DOHH2 (cell line): ENCODE measurements at regions not wholly inside any gene's neighbourhood (a gene's known extent, or its start where the extent isn't known, plus 50 kb on each side); places are given as distances from the start of the nearest gene placed in this dataset.

ENCODE experiments used
- H3F3A ChIP-seq: fragments of 200-600 bp; sonication (generic), shearing (Covaris generic); 2 replicates; pipeline ENCODE4 v1.6.0; 2016; ENCODE audit warnings: antibody characterized with exemption, mild to moderate bottlenecking; ENCODE audit not compliant: control insufficient read depth, insufficient read depth
- H3K27ac ChIP-seq: fragments of 200-600 bp; sonication (generic); 2 replicates; pipeline ENCODE4 v1.5.1; 2014; ENCODE audit warnings: low read depth, mild to moderate bottlenecking, low read length, moderate library complexity
- H3K27me3 ChIP-seq: fragments of 200-600 bp; sonication (generic); 2 replicates; pipeline ENCODE4 v1.6.1; 2014; ENCODE audit warnings: mild to moderate bottlenecking, low read length, mixed read lengths; ENCODE audit not compliant: control insufficient read depth
- H3K36me3 ChIP-seq: fragments of 200-600 bp; sonication (generic); 2 replicates; pipeline ENCODE4 v1.6.1; 2014; ENCODE audit warnings: mild to moderate bottlenecking, low read length, moderate library complexity, mixed read lengths; ENCODE audit not compliant: control insufficient read depth
- H3K4me1 ChIP-seq: fragments of 200-600 bp; sonication (generic); 2 replicates; pipeline ENCODE4 v1.6.1; 2014; ENCODE audit warnings: mild to moderate bottlenecking, low read length, mixed read lengths; ENCODE audit not compliant: control insufficient read depth
- H3K4me2 ChIP-seq: fragments of 200-600 bp; sonication (generic); 2 replicates; pipeline ENCODE4 v1.6.0; 2014; ENCODE audit warnings: mild to moderate bottlenecking, low read length, moderate library complexity
- H3K4me3 ChIP-seq: fragments of 200-600 bp; sonication (generic); 2 replicates; pipeline ENCODE4 v1.5.1; 2014; ENCODE audit warnings: mild to moderate bottlenecking, low read length, mixed read lengths
- H3K79me2 ChIP-seq: fragments of 200-600 bp; sonication (generic); 2 replicates; pipeline ENCODE4 v1.6.1; 2014; ENCODE audit warnings: mild to moderate bottlenecking, low read length, mixed read lengths; ENCODE audit not compliant: control insufficient read depth
- H3K9me2 ChIP-seq: fragments of 200-600 bp; sonication (generic); replicated peaks from 2 replicates; pipeline ENCODE4 v1.6.1; 2014; ENCODE audit warnings: mild to moderate bottlenecking, low read length, mixed read lengths; ENCODE audit not compliant: control insufficient read depth
- H3K9me3 ChIP-seq: fragments of 200-600 bp; sonication (generic); 2 replicates; pipeline ENCODE4 v1.6.1; 2014; ENCODE audit warnings: antibody characterized with exemption, low read length, mixed read lengths; ENCODE audit not compliant: control insufficient read depth, insufficient read depth
- H4K20me1 ChIP-seq: fragments of 200-600 bp; sonication (generic); 2 replicates; pipeline ENCODE4 v1.6.0; 2014; ENCODE audit warnings: low read depth, mild to moderate bottlenecking, antibody characterized with exemption, low read length, moderate library complexity; ENCODE audit not compliant: control insufficient read depth, insufficient read depth
- EZH2phosphoT487 ChIP-seq: fragments of 200-600 bp; sonication (generic); IDR thresholded peaks from 2 replicates; pipeline ENCODE4 v1.6.1; 2017; ENCODE audit warnings: borderline replicate concordance, mild to moderate bottlenecking, antibody characterized with exemption, low read length, moderate library complexity, mixed read lengths
- TF ChIP-seq, protein P1 (sequence below): fragments of 200-600 bp; sonication (generic); IDR thresholded peaks from one replicate; pipeline ENCODE4 v1.5.1; 2014; ENCODE audit warnings: antibody characterized with exemption, mild to moderate bottlenecking, low read depth, low read length; ENCODE audit not compliant: poor library complexity, severe bottlenecking

DNA sequence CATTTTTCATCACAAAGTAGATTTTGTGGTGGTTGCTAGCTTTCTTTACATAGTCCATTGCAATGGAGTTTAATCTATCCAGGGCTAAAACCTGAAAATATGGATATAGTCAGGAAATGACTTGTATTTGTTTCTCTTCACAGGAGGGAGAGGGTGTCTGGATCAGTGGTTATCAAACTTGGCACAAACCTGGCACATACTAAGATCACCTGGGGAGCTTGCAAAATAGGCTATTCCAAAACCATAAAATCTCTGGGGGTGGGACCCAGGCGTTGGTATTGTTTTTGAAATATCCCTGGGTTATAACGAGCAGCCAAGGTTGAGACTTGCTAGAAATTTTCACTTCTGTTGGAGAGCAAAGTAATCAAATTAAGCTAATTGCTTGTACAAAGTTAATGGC lies 179.9 kb downstream of the PCSK1 start:
- no peak overlapping the region for H3K4me3 ChIP-seq
- H4K20me1 ChIP-seq, result no peaks in the 10 kb centered on the region
- H3K36me3 ChIP-seq, result no peaks in the 10 kb centered on the region
- no peaks in the 10 kb centered on the region for H3K9me3 ChIP-seq
- no peaks in the 10 kb centered on the region for H3F3A ChIP-seq
- no peaks in the 10 kb centered on the region for H3K4me1 ChIP-seq
- no peaks in the 10 kb centered on the region for H3K9me2 ChIP-seq
- no peaks in the 10 kb centered on the region for H3K27me3 ChIP-seq
- no peak overlapping the region for H3K27ac ChIP-seq
- H3K4me2 ChIP-seq, result no peak overlapping the region
- TF ChIP-seq, protein P1, sequence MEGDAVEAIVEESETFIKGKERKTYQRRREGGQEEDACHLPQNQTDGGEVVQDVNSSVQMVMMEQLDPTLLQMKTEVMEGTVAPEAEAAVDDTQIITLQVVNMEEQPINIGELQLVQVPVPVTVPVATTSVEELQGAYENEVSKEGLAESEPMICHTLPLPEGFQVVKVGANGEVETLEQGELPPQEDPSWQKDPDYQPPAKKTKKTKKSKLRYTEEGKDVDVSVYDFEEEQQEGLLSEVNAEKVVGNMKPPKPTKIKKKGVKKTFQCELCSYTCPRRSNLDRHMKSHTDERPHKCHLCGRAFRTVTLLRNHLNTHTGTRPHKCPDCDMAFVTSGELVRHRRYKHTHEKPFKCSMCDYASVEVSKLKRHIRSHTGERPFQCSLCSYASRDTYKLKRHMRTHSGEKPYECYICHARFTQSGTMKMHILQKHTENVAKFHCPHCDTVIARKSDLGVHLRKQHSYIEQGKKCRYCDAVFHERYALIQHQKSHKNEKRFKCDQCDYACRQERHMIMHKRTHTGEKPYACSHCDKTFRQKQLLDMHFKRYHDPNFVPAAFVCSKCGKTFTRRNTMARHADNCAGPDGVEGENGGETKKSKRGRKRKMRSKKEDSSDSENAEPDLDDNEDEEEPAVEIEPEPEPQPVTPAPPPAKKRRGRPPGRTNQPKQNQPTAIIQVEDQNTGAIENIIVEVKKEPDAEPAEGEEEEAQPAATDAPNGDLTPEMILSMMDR, result no peak
- TF ChIP-seq EZH2phosphoT487, result no peak
- no peaks in the 10 kb centered on the region for H3K79me2 ChIP-seq

DNA sequence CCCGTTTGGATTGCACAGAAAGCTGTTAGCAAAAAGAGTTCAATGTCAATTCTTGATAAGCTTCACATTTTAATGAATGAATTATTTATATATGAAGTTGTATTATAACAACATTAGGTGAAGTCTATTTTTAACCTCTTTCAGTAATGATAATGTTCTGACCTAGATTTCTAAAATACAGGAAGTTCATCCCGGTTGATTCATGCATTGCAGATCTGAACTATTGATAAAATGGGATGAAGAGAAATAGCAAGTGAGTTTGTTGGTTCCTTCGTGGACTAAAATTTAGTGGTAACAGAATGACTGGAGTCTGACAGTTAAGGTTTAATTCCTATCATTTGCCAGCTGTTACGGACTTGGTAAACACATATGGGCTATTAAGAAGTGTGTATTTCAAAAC lies 180.5 kb downstream of the PCSK1 start:
- Histone ChIP-seq H3K4me1 (no peaks in the 10 kb centered on the region), H3F3A (no peaks in the 10 kb centered on the region), H3K36me3 (no peaks in the 10 kb centered on the region), H3K9me2 (no peaks in the 10 kb centered on the region), H3K27me3 (no peaks in the 10 kb centered on the region), H3K9me3 (no peaks in the 10 kb centered on the region), H3K4me3 (no peak overlapping the region), H3K27ac (no peak overlapping the region), H3K4me2 (no peak overlapping the region), H3K79me2 (no peaks in the 10 kb centered on the region), H4K20me1 (no peaks in the 10 kb centered on the region)
- TF ChIP-seq, protein P1, result no peak

DNA sequence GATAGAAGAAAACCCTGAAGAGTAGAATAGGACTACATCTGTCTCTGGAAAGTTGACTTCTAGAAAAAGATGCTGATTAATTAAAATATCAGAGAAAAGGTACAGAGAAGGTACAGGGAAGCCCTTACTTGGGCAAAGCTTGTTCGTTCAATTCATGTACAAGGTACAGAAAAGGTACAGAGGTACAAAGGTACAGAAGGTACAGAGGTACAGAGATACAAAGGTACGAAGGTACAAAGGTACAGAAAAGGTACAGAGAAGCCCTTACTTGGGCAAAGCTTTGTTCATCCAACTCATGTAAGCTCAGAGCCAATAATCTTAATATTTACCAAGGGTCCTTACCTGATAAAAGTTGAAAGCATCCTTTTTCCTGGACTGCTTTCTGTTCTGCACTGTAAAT lies 182.3 kb downstream of the PCSK1 start:
- TF ChIP-seq EZH2phosphoT487, result no peak
- TF ChIP-seq, protein P1, result no peak
- Histone ChIP-seq H3K9me2 (no peaks in the 10 kb centered on the region), H3K4me1 (no peaks in the 10 kb centered on the region)

DNA sequence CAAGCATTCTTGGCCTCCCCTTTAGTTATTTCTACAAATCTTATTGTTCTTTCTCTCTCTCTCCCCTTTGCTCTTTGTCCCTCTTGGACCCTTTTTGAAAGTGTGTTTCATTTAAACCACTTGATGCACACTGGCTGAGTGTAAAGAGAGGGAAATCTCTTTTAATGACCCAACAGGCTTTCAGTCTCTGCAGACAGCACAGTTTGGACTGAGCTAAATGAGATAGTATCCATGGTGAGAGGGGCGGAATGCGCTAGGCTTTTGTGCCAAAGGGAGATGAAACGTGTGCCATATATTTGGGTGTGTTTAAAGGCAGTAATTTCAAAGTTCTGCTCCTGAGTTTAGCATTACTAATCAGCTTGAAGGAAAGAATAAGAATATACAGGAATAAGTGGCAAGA lies 184.9 kb downstream of the PCSK1 start:
- TF ChIP-seq EZH2phosphoT487, result no peak
- TF ChIP-seq, protein P1, result no peak
- no peak overlapping the region for H3K4me2 ChIP-seq
- no peaks in the 10 kb centered on the region for H3K27me3 ChIP-seq
- H3F3A ChIP-seq, result no peaks in the 10 kb centered on the region
- no peaks in the 10 kb centered on the region for H3K9me2 ChIP-seq
- no peak overlapping the region for H3K27ac ChIP-seq
- no peaks in the 10 kb centered on the region for H3K36me3 ChIP-seq
- H3K4me3 ChIP-seq, result no peak overlapping the region
- H3K79me2 ChIP-seq, result no peaks in the 10 kb centered on the region
- no peaks in the 10 kb centered on the region for H3K4me1 ChIP-seq
- H3K9me3 ChIP-seq, result no peaks in the 10 kb centered on the region
- H4K20me1 ChIP-seq, result no peaks in the 10 kb centered on the region

More for the DNA sequence above, 182.3 kb downstream of the PCSK1 start:
- H3K27ac ChIP-seq, result no peak overlapping the region
- H3K36me3 ChIP-seq, result no peaks in the 10 kb centered on the region
- no peaks in the 10 kb centered on the region for H3K9me3 ChIP-seq
- H3K4me2 ChIP-seq, result no peak overlapping the region
- no peaks in the 10 kb centered on the region for H3F3A ChIP-seq
- H3K79me2 ChIP-seq, result no peaks in the 10 kb centered on the region
- no peaks in the 10 kb centered on the region for H4K20me1 ChIP-seq
- no peaks in the 10 kb centered on the region for H3K27me3 ChIP-seq
- no peak overlapping the region for H3K4me3 ChIP-seq
